Activated CD4-positive, alpha-beta memory T cell treated with anti-CD3 and anti-CD28 coated beads for 36 hours (primary cell): ENCODE measurements at regions not wholly inside any gene's neighbourhood (a gene's known extent, or its start where the extent isn't known, plus 50 kb on each side); places are given as distances from the start of the nearest gene placed in this dataset.

Source experiments
- CTCF ChIA-PET: fragments of 350-600 bp; sonication (Branson Sonifier 250); formaldehyde crosslinking; loops from one replicate; lab custom pipeline; 2021; ENCODE audit warnings: antibody characterized with exemption, inconsistent platforms; lab: Charles Lee
- POLR2A ChIA-PET: fragments of 350-600 bp; sonication (Branson Sonifier 250); formaldehyde crosslinking; loops from one replicate; lab custom pipeline; 2021; ENCODE audit warnings: antibody characterized with exemption; lab: Charles Lee
- DNase-seq: peaks from one replicate; pipeline ENCODE4 v3.0.0-alpha.2; 2020
- H3K27ac Mint-ChIP-seq: one replicate; pipeline ENCODE4 v1.8.0; 2021; ENCODE audit warnings: mixed read lengths
- H3K27me3 Mint-ChIP-seq: one replicate; pipeline ENCODE4 v1.8.0; 2021; ENCODE audit warnings: mixed read lengths
- H3K36me3 Mint-ChIP-seq: one replicate; pipeline ENCODE4 v1.8.0; 2021; ENCODE audit warnings: mixed read lengths
- H3K4me1 Mint-ChIP-seq: one replicate; pipeline ENCODE4 v1.8.0; 2021; ENCODE audit warnings: low read depth, mixed read lengths
- H3K4me3 Mint-ChIP-seq: one replicate; pipeline ENCODE4 v1.8.0; 2021; ENCODE audit warnings: mild to moderate bottlenecking, mixed read lengths
- H3K9me3 Mint-ChIP-seq: one replicate; pipeline ENCODE4 v1.8.0; 2021; ENCODE audit warnings: mixed read lengths
- intact Hi-C: fragments of 100-400 bp; cut with micrococcal nuclease; formaldehyde crosslinking; loops from one replicate; pipeline ENCODE4 v1.15.1; 2023

GRCh38 chr6:14791526-14791925 lies 454.3 kb upstream of the JARID2 start:
- Mint-ChIP-seq H3K4me3 (no peak overlapping the region), H3K27ac (no peak overlapping the region), H3K4me1 (peaks cover 31% of the 10 kb centered on the region), H3K9me3 (no peaks in the 10 kb centered on the region), H3K36me3 (no peaks in the 10 kb centered on the region), H3K27me3 (no peaks in the 10 kb centered on the region)
- ChIA-PET CTCF (no interaction called here), POLR2A (no interaction called here)
- intact Hi-C loops, result no loop called here
- no peak for DNase-seq

- ChIA-PET CTCF (no interaction called here), POLR2A (no interaction called here)
- Mint-ChIP-seq H3K27ac (no peak overlapping the region), H3K4me3 (no peak overlapping the region), H3K9me3 (no peaks in the 10 kb centered on the region), H3K36me3 (no peaks in the 10 kb centered on the region), H3K27me3 (no peaks in the 10 kb centered on the region), H3K4me1 (peaks cover 23% of the 10 kb centered on the region)
- intact Hi-C loops, result no loop called here
- DNase-seq, result no peak
These were observed 453.5 kb upstream of the JARID2 start for GRCh38 chr6:14792118-14792955.

- Mint-ChIP-seq H3K27ac (no peak overlapping the region), H3K9me3 (no peaks in the 10 kb centered on the region), H3K36me3 (no peaks in the 10 kb centered on the region), H3K4me1 (peaks cover 13% of the 10 kb centered on the region), H3K4me3 (no peak overlapping the region), H3K27me3 (peaks cover 3% of the 10 kb centered on the region)
- no peak for DNase-seq
- ChIA-PET POLR2A (no interaction called here), CTCF (no interaction called here)
- intact Hi-C loops, result no loop called here
These were observed 450.4 kb upstream of the JARID2 start for GRCh38 chr6:14795451-14795850.

GRCh38 chr6:14796974-14797762 lies 448.7 kb upstream of the JARID2 start:
- intact Hi-C loops, result no loop called here
- CTCF ChIA-PET, result no interaction called here
- Mint-ChIP-seq H3K36me3 (no peaks in the 10 kb centered on the region), H3K4me1 (peaks cover 5% of the 10 kb centered on the region), H3K4me3 (no peak overlapping the region), H3K27ac (no peak overlapping the region), H3K27me3 (peaks cover 3% of the 10 kb centered on the region), H3K9me3 (no peaks in the 10 kb centered on the region)
- DNase-seq, result no peak
- POLR2A ChIA-PET, result no interaction called here

GRCh38 chr6:14797875-14798593 lies 447.8 kb upstream of the JARID2 start:
- ChIA-PET POLR2A (no interaction called here), CTCF (no interaction called here)
- no peak for DNase-seq
- Mint-ChIP-seq H3K4me1 (peaks cover 2% of the 10 kb centered on the region), H3K27me3 (peaks cover 3% of the 10 kb centered on the region), H3K4me3 (no peak overlapping the region), H3K36me3 (no peaks in the 10 kb centered on the region), H3K27ac (no peak overlapping the region), H3K9me3 (no peaks in the 10 kb centered on the region)
- intact Hi-C loops, result no loop called here

GRCh38 chr6:14798594-14798982 lies 447.3 kb upstream of the JARID2 start:
- DNase-seq, result no peak
- intact Hi-C loops, result no loop called here
- ChIA-PET POLR2A (no interaction called here), CTCF (no interaction called here)
- Mint-ChIP-seq H3K36me3 (no peaks in the 10 kb centered on the region), H3K9me3 (no peaks in the 10 kb centered on the region), H3K27me3 (peaks cover 3% of the 10 kb centered on the region), H3K4me3 (no peak overlapping the region), H3K27ac (no peak overlapping the region), H3K4me1 (peaks cover 2% of the 10 kb centered on the region)

GRCh38 chr6:14798996-14799588 lies 446.8 kb upstream of the JARID2 start:
- POLR2A ChIA-PET, result no interaction called here
- CTCF ChIA-PET, result no interaction called here
- peaks cover 3% of the 10 kb centered on the region for H3K27me3 Mint-ChIP-seq

GRCh38 chr6:14799928-14800327 lies 445.9 kb upstream of the JARID2 start:
- CTCF ChIA-PET, result no interaction called here
- H3K36me3 Mint-ChIP-seq, result no peaks in the 10 kb centered on the region
- DNase-seq, result peak; percentile 52
- intact Hi-C loops, result no loop called here
- POLR2A ChIA-PET, result no interaction called here
- H3K4me3 Mint-ChIP-seq, result no peak overlapping the region
- peaks cover 2% of the 10 kb centered on the region for H3K4me1 Mint-ChIP-seq
- no peaks in the 10 kb centered on the region for H3K9me3 Mint-ChIP-seq
- H3K27me3 Mint-ChIP-seq, result peaks cover 3% of the 10 kb centered on the region
- H3K27ac Mint-ChIP-seq, result no peak overlapping the region

More at GRCh38 chr6:14798996-14799588, 446.8 kb upstream of the JARID2 start:
- Mint-ChIP-seq H3K4me3 (no peak overlapping the region), H3K9me3 (no peaks in the 10 kb centered on the region), H3K27ac (no peak overlapping the region), H3K4me1 (peaks cover 2% of the 10 kb centered on the region), H3K36me3 (no peaks in the 10 kb centered on the region)
- intact Hi-C loops, result no loop called here
- DNase-seq, result no peak

- no peak overlapping the region for H3K4me3 Mint-ChIP-seq
- no peak for DNase-seq
- intact Hi-C loops, result no loop called here
- peaks cover under 1% of the 10 kb centered on the region for H3K4me1 Mint-ChIP-seq
- ChIA-PET POLR2A (no interaction called here), CTCF (no interaction called here)
- H3K9me3 Mint-ChIP-seq, result peaks cover 2% of the 10 kb centered on the region
- no peaks in the 10 kb centered on the region for H3K36me3 Mint-ChIP-seq
- no peak overlapping the region for H3K27ac Mint-ChIP-seq
- peaks cover 3% of the 10 kb centered on the region for H3K27me3 Mint-ChIP-seq
These were observed 443.2 kb upstream of the JARID2 start for GRCh38 chr6:14802514-14803160.

GRCh38 chr6:14804001-14804784 lies 441.7 kb upstream of the JARID2 start:
- DNase-seq, result no peak
- CTCF ChIA-PET, result no interaction called here
- Mint-ChIP-seq H3K27me3 (no peaks in the 10 kb centered on the region), H3K4me1 (no peaks in the 10 kb centered on the region), H3K27ac (no peak overlapping the region), H3K9me3 (peaks cover 16% of the 10 kb centered on the region), H3K36me3 (no peaks in the 10 kb centered on the region), H3K4me3 (no peak overlapping the region)
- intact Hi-C loops, result no loop called here
- POLR2A ChIA-PET, result interaction anchor here (0.6 kb wide), 1 partner anchor 583 kb away, joined by 3 read pairs; no protein-coding TSS in a partner anchor

- POLR2A ChIA-PET, result no interaction called here
- CTCF ChIA-PET, result no interaction called here
- Mint-ChIP-seq H3K9me3 (peaks cover 16% of the 10 kb centered on the region), H3K27me3 (no peaks in the 10 kb centered on the region), H3K4me1 (no peaks in the 10 kb centered on the region), H3K4me3 (no peak overlapping the region), H3K27ac (no peak overlapping the region), H3K36me3 (no peaks in the 10 kb centered on the region)
- intact Hi-C loops, result no loop called here
- DNase-seq, result no peak
These were observed 441.1 kb upstream of the JARID2 start for GRCh38 chr6:14804785-14805210.
